Activated naive CD8-positive, alpha-beta T cell (primary cell): ENCODE measurements at regions not wholly inside any gene's neighbourhood (a gene's known extent, or its start where the extent isn't known, plus 50 kb on each side); places are given as distances from the start of the nearest gene placed in this dataset.

Experiments used
- H3K27ac Mint-ChIP-seq: one replicate; pipeline ENCODE4 v1.8.0; 2021; ENCODE audit warnings: mixed read lengths
- H3K27me3 Mint-ChIP-seq: one replicate; pipeline ENCODE4 v1.8.0; 2021; ENCODE audit warnings: mixed read lengths
- H3K36me3 Mint-ChIP-seq: one replicate; pipeline ENCODE4 v1.8.0; 2021; ENCODE audit warnings: mixed read lengths
- H3K4me1 Mint-ChIP-seq: one replicate; pipeline ENCODE4 v1.8.0; 2021; ENCODE audit warnings: low read depth, mixed read lengths
- H3K4me3 Mint-ChIP-seq: one replicate; pipeline ENCODE4 v1.8.0; 2021; ENCODE audit warnings: mild to moderate bottlenecking, mixed read lengths
- H3K9me3 Mint-ChIP-seq: one replicate; pipeline ENCODE4 v1.8.0; 2021; ENCODE audit warnings: low read depth, mixed read lengths

DNA sequence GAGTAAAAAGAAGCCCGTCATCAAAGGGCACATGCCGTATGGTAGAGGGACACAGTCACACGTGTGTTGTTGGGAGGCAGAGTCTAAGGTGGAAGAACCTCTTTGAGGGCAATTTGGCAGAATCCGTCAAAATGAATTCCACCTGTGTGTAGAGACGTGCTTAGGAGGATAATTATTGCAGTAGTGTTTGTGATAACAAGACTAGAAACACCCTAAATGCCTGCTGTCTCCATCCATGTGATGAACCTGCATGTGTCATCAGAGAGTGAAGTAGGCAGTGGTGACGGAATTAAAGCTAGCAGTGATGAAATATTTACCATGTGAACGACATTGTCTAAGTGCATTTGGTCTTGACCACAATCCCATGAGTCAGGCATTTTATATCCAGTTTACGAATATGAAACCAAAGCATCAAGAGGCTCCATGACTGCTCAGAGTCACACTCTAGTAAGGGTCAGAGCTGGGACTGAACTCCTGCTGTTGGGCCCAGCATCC, 61.3 kb upstream of the ADORA2B start:
- no peaks in the 10 kb centered on the region for H3K27me3 Mint-ChIP-seq
- H3K4me1 Mint-ChIP-seq = peaks cover 13% of the 10 kb centered on the region
- H3K36me3 Mint-ChIP-seq = no peaks in the 10 kb centered on the region
- no peak overlapping the region for H3K4me3 Mint-ChIP-seq
- H3K9me3 Mint-ChIP-seq = no peaks in the 10 kb centered on the region
- no peak overlapping the region for H3K27ac Mint-ChIP-seq

GRCh38 chr17:15884731-15885130, 60.2 kb upstream of the ADORA2B start:
- H3K27ac Mint-ChIP-seq = no peak overlapping the region
- H3K36me3 Mint-ChIP-seq = no peaks in the 10 kb centered on the region
- peaks cover 13% of the 10 kb centered on the region for H3K4me1 Mint-ChIP-seq
- no peaks in the 10 kb centered on the region for H3K9me3 Mint-ChIP-seq
- H3K4me3 Mint-ChIP-seq = no peak overlapping the region
- H3K27me3 Mint-ChIP-seq = no peaks in the 10 kb centered on the region

- H3K4me3 Mint-ChIP-seq = no peak overlapping the region
These were observed 59.2 kb upstream of the ADORA2B start for GRCh38 chr17:15885770-15886169.

DNA sequence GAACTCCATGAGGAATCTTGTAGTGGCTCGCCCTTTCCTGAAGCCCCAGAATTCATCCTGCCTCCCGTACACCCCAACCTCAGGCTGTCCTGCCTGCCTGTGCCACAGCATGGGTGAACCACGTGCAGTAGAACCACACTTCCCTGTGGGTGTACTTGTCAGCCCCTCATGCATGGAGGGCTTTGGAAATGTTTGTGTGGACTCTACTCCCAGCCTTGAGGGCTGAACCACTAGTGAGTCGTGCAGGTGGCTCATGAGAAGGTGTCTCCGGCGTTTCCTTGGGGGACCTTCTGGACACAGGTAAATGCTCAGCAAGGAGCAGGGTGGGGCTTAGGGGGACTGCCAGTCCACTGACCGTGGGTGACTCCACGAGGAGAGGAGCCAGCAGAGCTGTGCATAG, 58.7 kb upstream of the ADORA2B start:
- Mint-ChIP-seq H3K27ac (no peak overlapping the region), H3K9me3 (no peaks in the 10 kb centered on the region), H3K27me3 (no peaks in the 10 kb centered on the region), H3K4me3 (no peak overlapping the region), H3K4me1 (peaks cover 13% of the 10 kb centered on the region), H3K36me3 (no peaks in the 10 kb centered on the region)

More at GRCh38 chr17:15885770-15886169, 59.2 kb upstream of the ADORA2B start:
- Mint-ChIP-seq H3K4me1 (peaks cover 13% of the 10 kb centered on the region), H3K36me3 (no peaks in the 10 kb centered on the region), H3K9me3 (no peaks in the 10 kb centered on the region), H3K27me3 (no peaks in the 10 kb centered on the region), H3K27ac (no peak overlapping the region)

DNA sequence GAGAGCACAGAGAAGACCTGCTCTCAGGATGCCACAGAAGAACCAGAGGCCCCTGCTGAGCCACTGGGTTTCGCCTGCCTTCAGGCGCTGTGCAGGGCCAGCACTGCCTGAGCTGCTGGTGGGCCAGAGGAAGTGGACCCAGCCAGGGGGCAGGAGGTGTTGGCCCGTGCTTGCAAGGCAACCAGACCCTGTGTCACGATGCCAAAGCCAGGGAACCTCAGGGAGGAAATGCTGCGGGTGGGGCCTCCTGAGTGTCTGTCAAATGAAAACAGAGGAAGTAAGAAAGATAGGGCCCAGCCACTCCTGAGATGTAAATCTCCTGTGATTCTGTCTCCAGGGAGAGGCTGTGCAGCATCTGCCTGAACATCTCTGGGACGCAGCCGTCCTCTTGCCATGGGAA, 58.1 kb upstream of the ADORA2B start:
- Mint-ChIP-seq H3K4me3 (no peak overlapping the region), H3K27ac (no peak overlapping the region), H3K27me3 (no peaks in the 10 kb centered on the region), H3K4me1 (peaks cover 13% of the 10 kb centered on the region), H3K36me3 (no peaks in the 10 kb centered on the region), H3K9me3 (no peaks in the 10 kb centered on the region)

- no peaks in the 10 kb centered on the region for H3K27me3 Mint-ChIP-seq
These were observed 56.5 kb upstream of the ADORA2B start for GRCh38 chr17:15888436-15888835.

GRCh38 chr17:15890279-15890892, 54.5 kb upstream of the ADORA2B start:
- Mint-ChIP-seq H3K9me3 (no peaks in the 10 kb centered on the region), H3K4me1 (peaks cover 13% of the 10 kb centered on the region), H3K36me3 (no peaks in the 10 kb centered on the region), H3K27ac (no peak overlapping the region), H3K27me3 (no peaks in the 10 kb centered on the region), H3K4me3 (no peak overlapping the region)

More at GRCh38 chr17:15888436-15888835, 56.5 kb upstream of the ADORA2B start:
- no peaks in the 10 kb centered on the region for H3K9me3 Mint-ChIP-seq
- H3K27ac Mint-ChIP-seq = no peak overlapping the region
- peaks cover 13% of the 10 kb centered on the region for H3K4me1 Mint-ChIP-seq
- no peaks in the 10 kb centered on the region for H3K36me3 Mint-ChIP-seq
- H3K4me3 Mint-ChIP-seq = no peak overlapping the region

GRCh38 chr17:15891318-15891717, 53.6 kb upstream of the ADORA2B start:
- H3K27ac Mint-ChIP-seq = no peak overlapping the region
- H3K4me3 Mint-ChIP-seq = no peak overlapping the region
- no peaks in the 10 kb centered on the region for H3K36me3 Mint-ChIP-seq
- H3K4me1 Mint-ChIP-seq = peaks cover 16% of the 10 kb centered on the region
- H3K9me3 Mint-ChIP-seq = no peaks in the 10 kb centered on the region
- no peaks in the 10 kb centered on the region for H3K27me3 Mint-ChIP-seq

DNA sequence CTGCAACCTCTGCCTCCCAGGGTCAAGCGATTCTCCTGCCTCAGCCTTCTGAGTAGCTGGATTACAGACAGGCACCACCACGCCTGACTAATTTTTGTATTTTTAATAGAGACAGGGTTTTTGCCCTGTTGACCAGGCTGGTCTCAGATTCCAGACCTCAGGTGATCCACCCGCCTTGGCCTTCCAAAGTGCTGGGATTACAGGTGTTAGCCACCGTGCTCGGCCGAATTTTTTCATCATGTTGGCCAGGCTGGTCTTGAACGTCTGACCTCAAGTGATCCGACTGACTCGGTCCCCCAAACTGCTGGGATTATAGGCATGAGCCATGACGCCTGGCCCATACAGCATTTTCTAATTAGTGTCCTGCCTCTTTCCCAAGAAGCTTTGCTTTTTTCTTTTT, 52.7 kb upstream of the ADORA2B start:
- H3K27me3 Mint-ChIP-seq = no peaks in the 10 kb centered on the region
- no peak overlapping the region for H3K4me3 Mint-ChIP-seq
- H3K9me3 Mint-ChIP-seq = no peaks in the 10 kb centered on the region
- H3K36me3 Mint-ChIP-seq = no peaks in the 10 kb centered on the region
- peaks cover 14% of the 10 kb centered on the region for H3K4me1 Mint-ChIP-seq
- H3K27ac Mint-ChIP-seq = no peak overlapping the region

DNA sequence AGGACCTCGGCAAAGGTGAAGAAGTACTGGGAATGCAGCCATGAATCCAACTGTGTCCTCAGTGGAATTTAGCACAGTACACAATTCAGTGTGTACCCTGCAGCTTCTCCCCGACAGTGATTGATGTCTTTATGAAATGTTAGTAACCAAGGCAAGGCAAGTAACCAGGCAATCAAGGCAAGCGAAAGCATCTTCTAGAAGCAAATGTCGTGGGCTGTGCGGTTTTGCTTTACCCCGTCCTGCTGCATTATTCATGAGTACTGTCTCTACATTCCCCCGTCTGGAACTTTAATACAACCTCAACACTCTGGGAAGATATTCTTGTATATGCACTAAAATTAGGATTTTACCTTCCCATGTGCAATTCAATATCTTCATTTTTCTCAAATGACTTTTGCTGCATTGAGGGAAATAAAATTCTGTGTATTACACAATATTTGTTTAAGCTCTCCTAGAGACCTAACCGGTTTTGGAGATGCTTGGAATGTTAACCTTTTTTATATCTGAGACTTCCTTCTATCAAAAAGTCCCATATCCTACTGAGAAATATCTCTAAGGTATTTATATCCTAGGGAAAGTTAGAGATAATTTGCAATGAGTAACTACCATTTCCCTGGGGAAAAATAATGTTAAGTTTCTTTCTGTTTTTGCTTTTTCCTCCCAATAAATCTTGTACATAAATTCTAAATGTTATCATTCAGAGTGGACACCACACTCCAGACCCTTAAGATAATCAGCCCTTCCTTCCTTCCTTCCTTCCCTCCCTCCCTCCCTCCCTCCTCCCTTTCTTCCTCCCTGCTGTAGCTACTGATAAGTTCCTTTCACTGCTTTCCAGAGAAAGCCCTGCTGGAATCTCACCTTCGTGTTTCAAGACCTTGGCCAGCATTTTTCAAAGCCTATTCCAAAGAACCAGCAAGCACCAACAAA, 51.9 kb upstream of the ADORA2B start:
- Mint-ChIP-seq H3K27ac (no peak overlapping the region), H3K4me3 (no peak overlapping the region), H3K36me3 (no peaks in the 10 kb centered on the region), H3K4me1 (peaks cover 20% of the 10 kb centered on the region), H3K9me3 (no peaks in the 10 kb centered on the region), H3K27me3 (no peaks in the 10 kb centered on the region)

DNA sequence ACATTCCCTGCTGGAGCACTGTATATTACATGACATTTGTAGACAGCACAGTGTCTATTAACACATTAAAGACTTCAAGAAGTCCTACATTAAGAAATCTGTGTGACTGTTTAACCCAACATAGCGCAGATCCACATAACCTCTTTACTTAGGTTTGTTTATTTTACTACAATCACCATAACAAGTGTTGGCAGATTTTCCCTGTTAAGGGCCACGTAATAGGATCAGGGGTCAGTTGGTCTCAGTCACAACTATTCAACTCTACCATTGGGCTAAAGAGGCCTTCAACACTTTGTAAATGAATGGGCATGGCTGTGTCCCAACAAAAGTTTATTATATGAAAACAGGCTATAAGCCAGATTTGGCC, 51.3 kb upstream of the ADORA2B start:
- Mint-ChIP-seq H3K27ac (no peak overlapping the region), H3K4me3 (no peak overlapping the region)

GRCh38 chr17:15894258-15894657, 50.7 kb upstream of the ADORA2B start:
- H3K4me1 Mint-ChIP-seq = peaks cover 21% of the 10 kb centered on the region
- H3K36me3 Mint-ChIP-seq = no peaks in the 10 kb centered on the region
- H3K9me3 Mint-ChIP-seq = no peaks in the 10 kb centered on the region
- no peaks in the 10 kb centered on the region for H3K27me3 Mint-ChIP-seq
- no peak overlapping the region for H3K27ac Mint-ChIP-seq
- no peak overlapping the region for H3K4me3 Mint-ChIP-seq

More for the DNA sequence above, 51.3 kb upstream of the ADORA2B start:
- H3K36me3 Mint-ChIP-seq = no peaks in the 10 kb centered on the region
- H3K27me3 Mint-ChIP-seq = no peaks in the 10 kb centered on the region
- H3K4me1 Mint-ChIP-seq = peaks cover 21% of the 10 kb centered on the region
- H3K9me3 Mint-ChIP-seq = no peaks in the 10 kb centered on the region

DNA sequence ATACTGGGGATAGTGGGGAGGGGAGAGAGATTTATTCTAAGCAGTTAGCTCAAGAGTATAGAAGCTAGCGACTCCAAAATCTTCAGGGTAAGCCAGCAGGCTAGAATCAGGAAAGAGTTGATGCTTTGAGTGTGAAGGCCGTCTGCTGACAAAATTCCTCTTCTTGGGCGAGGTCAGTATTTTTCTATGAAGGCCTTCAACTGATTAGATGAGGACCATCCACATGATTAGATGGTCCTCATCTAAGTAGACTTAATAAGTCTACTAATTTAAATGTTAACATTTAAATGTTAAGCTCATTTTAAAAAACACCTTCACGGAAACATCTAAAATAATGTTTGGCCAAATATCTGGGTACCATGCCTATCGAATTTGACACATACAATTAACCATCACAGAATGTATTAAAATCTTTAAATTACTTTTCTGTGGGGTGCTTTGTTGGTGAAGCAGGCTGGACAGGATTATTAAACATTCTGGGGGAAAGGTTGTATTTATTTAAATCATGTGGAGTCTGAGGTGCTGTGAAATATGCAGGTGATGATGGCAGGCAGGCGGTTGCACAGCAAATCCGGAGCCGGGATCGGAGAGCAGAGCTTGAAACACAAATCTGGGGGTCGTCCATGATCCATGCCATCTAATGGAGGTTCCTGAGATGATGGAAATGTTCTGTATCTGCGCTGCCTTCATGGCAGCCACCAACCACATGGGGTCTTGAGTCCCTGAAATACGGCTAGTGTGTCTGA, 49.8 kb upstream of the ADORA2B start:
- H3K27ac Mint-ChIP-seq = no peak overlapping the region
- no peaks in the 10 kb centered on the region for H3K36me3 Mint-ChIP-seq
- H3K4me1 Mint-ChIP-seq = peaks cover 21% of the 10 kb centered on the region
- no peaks in the 10 kb centered on the region for H3K9me3 Mint-ChIP-seq
- H3K4me3 Mint-ChIP-seq = no peak overlapping the region
- no peaks in the 10 kb centered on the region for H3K27me3 Mint-ChIP-seq
